Ureter (tissue), 1 donor: ENCODE measurements at regions not wholly inside any gene's neighbourhood (a gene's known extent, or its start where the extent isn't known, plus 50 kb on each side); places are given as distances from the start of the nearest gene placed in this dataset.

Experiments used
- DNase-seq: peaks from one replicate; pipeline ENCODE4 v3.0.0-alpha.2; 2020; ENCODE audit warnings: low spot score
- donor health status: DM: yes; HTN: yes; CAD: no.

DNA sequence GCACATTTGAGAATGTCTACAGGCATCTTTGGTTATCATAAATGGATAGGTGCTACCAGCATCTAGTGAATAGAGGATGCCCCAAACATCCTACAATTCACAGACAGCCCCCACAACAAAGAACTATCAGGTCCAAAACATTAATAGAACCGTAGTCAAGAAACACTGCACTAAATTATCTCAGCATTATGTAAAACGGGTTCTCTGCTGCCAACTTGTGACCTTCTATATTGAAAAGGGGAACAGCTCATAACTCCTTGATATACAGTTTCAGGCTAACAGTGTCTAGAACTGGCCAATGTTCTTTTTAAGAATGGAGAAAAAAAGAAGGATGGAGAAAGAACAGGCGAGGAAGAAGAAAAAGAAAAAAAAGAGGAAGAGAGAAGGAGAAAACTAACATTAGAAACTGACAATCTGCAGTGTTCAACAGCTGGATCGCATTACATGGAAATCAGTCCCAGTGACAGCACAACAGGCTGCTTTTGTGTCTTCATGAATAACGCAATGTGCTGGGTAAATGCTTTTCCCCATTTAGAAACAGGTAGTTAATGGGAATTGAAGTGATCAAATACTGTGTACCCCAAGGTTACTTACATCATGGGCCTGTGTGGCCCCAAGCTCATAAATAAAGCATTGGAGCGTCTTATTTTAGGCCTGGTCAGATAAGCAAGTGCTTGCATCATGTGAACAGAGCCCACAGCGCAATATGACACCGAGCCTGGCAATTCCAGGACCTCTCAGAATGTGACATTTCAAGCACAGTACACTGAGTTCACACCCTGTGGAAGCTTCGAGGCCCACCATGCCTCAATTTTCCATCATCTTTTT is 339.5 kb downstream of the DHX15 start:
- DNase-seq = no peak

- no peak for DNase-seq
Observed at GRCh38 chr4:24243641-24244040, 340.7 kb downstream of the DHX15 start.

DNA sequence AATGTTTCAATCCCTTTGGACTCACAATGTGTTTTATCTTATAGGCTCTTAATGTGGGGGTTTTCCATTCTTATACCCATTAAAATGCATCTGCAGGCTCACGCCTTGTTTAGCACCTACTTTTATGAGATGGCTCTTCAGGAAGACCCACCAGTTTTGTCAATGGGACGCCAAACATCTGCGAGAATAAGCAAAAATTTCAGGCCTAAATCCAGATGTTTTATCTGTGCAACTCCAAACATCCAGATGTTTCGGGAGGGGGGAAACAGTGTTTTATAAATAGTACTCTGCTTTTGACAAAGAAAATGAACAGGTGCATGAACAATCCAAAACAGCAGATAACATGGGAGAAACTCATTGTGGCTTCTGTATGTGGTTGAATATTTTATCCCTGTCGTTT is 342.8 kb downstream of the DHX15 start:
- no peak for DNase-seq

GRCh38 chr4:24240655-24241054 is 343.7 kb downstream of the DHX15 start:
- no peak for DNase-seq

DNA sequence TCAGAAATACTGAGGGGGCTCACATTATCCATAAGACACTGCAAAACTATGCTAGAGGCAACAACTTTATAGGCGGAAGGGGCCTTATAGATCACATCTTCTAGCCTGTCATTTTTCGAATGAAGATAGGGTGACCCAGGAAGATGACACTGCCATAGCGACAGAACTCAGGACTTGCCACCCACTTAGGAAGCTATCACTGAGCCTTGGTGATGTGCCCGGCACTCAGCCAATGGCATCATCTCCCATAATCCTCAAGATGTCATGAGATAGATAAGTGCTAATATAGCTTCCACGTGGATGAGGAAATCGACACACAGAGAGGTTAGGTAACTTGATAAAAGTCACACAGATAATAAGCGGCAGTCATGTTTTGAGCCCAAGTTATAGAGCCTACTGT is 346.6 kb downstream of the DHX15 start:
- no peak for DNase-seq

DNA sequence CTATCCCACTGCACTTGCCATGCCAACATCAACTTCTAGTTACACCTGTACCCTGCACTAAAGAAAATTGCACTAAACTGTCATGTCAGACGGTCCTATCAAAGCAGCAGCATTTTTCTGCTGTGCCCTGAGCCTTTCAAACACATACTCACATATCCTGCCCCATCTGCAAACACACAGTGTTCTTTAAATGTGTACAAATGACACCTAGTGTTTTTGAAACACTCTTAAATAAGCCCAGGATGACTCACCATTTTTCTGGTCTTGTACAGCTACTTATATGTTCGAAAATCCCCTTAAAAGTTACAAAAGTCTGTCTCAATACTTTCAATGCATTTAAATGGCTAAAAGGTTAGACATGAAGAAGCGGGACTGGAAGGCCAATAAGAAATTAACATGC is 346.7 kb upstream of the PPARGC1A start:
- DNase-seq = no peak

GRCh38 chr4:24236120-24236519 is 346.3 kb upstream of the PPARGC1A start:
- no peak for DNase-seq

GRCh38 chr4:24235618-24236017 is 345.8 kb upstream of the PPARGC1A start:
- DNase-seq = no peak

- no peak for DNase-seq
Observed at GRCh38 chr4:24234288-24234848, 344.5 kb upstream of the PPARGC1A start.

DNA sequence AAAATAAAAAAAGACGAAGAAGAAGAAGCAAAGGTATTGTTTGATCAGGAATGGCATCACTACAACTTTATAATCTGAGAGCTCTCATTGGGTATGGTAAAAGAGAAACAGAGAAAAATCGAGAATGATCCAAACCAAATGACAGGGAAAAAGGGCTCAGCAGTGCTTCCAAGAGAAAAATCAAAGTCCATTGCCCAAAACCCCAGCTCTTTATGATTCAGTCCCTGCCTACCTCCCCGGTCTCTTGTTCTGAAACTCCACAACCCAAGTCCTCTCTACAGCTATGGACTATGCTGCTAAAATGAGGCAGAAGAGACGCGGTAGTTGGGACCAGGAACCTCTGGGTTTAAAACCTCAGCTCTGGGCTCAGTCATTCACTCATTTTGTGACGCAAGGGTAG is 341.1 kb upstream of the PPARGC1A start:
- no peak for DNase-seq

DNA sequence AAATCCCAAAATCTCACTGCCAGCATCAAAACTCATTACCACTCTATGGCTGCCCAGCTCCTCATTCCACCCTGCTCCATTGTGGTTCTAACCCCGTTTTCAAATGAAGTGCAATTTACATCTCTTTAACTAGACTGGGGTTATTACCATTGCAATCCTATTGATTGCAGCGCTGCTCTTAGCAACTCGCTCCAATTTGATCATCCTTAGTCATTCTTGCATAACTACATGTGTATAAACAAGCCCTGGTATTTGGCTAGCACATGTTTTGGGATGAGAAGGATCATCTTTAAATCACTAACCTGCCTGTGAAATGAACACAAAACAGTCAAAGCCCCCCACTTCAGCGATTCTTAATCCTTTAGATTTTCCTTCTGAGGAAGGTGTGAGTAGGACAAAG is 340.1 kb upstream of the PPARGC1A start:
- DNase-seq = no peak

DNA sequence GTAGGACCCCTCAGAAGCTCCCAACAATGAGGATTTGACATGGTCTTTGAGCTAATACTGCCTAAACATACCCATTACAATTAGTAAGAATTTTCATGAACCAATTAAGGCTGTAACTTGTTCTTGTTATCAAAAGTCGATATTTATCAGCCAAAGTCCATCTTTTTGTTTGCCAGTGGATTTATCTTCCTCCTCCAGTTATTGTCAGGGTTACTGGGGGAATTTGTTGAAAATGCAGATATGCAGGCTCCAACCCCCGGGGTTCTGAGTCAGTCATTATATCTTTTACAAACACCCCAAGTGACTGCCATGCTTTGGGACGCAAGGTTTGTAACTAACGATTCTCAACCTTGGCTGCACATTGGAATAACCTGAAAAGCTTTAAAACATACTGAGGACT is 338.8 kb upstream of the PPARGC1A start:
- no peak for DNase-seq

DNA sequence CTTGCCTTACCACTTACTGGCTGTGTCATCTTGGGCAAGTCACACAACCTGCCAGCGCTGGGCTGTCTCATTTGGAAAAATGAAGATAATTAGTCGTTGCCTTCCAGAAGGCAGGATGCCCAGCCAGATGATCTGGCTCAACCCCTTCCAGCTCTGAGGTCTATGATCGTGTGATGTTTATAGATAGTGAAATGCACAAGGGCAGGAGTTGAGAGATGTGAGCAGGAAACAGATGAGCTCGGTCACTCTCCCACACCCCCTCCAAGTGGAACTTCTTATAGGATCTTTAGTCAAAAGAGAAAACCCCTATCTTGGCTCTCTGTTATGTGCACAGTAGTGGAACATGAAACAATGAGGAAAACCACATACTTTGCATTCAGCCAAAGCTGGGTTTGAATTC is 336.8 kb upstream of the PPARGC1A start:
- no peak for DNase-seq

- no peak for DNase-seq
Observed at GRCh38 chr4:24226023-24226422, 336.2 kb upstream of the PPARGC1A start.

- DNase-seq = no peak
Observed at GRCh38 chr4:24224446-24224845, 334.6 kb upstream of the PPARGC1A start.

DNA sequence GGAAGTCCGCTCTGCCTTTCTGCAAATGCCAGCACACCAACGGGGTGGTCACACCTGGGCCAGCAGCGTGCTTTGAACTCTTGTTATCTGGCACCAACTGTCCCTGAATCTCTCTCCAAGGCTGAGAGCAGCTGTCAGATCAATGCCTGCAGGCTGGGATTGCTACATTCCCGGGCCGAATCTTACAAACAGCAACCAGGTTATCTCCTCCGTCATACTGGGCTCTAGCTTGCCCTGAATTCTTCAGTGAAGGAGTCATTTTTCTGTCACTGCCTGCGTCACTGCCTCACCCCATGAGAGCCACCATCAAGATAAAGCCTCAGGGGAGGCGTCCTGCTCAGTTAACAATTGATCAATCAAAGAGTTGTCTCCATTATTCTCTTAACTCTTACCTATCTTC is 329.4 kb upstream of the PPARGC1A start:
- no peak for DNase-seq

- no peak for DNase-seq
Observed at GRCh38 chr4:24218566-24218965, 328.7 kb upstream of the PPARGC1A start.

DNA sequence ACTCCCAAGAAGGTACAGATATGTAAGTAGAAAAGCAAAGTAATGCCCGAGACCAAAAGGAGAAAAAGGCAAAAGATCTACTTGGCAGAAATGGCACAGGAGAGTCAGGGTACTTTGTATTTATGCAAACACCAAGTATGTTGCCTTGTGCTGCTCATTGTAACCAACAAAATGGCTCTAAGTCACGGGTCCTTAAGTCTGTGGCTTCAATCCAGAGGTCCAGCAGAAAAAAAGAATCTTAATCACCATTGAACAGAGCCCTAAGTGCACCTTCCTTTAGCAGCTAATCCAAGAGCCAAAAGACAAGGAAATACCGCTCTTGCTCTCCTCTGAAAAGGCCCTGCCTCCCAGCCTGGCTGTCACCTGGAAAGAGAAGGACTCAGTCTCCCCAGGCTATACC is 324.9 kb upstream of the PPARGC1A start:
- no peak for DNase-seq

- no peak for DNase-seq
Observed at GRCh38 chr4:24213961-24214360, 324.1 kb upstream of the PPARGC1A start.

- no peak for DNase-seq
Observed at GRCh38 chr4:24212642-24213041, 322.8 kb upstream of the PPARGC1A start.

DNA sequence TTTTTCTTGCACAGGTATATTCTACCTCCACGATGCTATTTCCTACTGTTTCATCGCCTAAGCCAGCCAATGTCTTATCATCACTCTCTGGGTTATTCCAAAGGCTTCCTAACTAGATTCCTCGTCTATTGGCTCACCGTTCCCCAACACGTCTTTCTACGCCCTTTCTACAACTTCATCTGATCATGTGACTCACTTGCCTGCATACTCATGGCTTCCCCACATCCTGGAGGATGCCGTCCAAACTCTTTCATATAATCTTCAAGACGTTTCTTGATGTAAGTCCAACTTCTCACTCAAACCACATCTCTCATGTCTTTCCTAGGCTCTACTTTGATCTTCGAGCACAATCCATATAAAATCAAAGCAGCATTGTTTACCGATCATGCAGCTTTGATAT is 322.0 kb upstream of the PPARGC1A start:
- DNase-seq = no peak

DNA sequence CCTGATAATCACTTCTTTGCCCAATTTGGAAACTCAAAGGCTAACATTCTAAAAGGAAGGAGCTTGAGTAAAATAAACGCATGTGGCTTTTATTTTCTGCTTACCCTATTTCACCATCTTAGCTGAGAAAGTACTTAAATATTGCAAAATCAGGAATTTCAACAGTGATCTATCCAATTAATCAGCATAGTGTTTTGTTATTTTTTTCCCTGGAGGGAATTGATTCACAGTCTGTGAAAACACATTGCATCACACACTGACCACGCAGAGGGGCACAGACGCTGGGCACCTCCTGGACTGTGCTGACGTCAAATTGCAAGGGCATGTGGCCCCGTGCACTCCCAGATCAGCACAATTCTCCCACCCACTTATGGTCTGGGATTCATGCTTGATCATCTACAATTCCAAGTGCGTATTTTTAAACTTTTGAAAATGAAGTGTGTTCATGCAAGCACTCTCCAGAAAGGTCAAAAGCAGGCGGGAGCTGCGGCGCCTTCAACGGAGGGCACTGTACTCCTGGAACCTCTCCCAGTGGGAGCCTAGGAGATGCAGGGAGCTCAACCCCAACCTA is 320.6 kb upstream of the PPARGC1A start:
- no peak for DNase-seq

GRCh38 chr4:24209906-24210305 is 320.1 kb upstream of the PPARGC1A start:
- DNase-seq = no peak
